HepG2 (cell line): ENCODE measurements at regions not wholly inside any gene's neighbourhood (a gene's known extent, or its start where the extent isn't known, plus 50 kb on each side); places are given as distances from the start of the nearest gene placed in this dataset.

Source experiments
- CEBPB ChIP-seq: IDR thresholded peaks from 2 replicates; pipeline ENCODE4 v1.6.1; 2011; ENCODE audit warnings: low read depth, low read length, improper control_type of control experiment, borderline replicate concordance
- ERF ChIP-seq: IDR thresholded peaks from 2 replicates; pipeline ENCODE4 v1.6.1; 2018; ENCODE audit warnings: missing biosample characterization, missing genetic modification reagents
- HDAC2 ChIP-seq: sonication (generic); formaldehyde crosslinking; IDR thresholded peaks from 2 replicates; pipeline ENCODE4 v1.4.0; 2020; ENCODE audit warnings: missing genetic modification reagents
- KAT2B ChIP-seq: fragments of 150-350 bp; IDR thresholded peaks from 2 replicates; pipeline ENCODE4 v1.6.1; 2014; ENCODE audit warnings: low read depth, low read length, borderline replicate concordance
- KDM5B ChIP-seq: sonication (generic); formaldehyde crosslinking; IDR thresholded peaks from 2 replicates; pipeline ENCODE4 v1.4.0; 2020; ENCODE audit warnings: missing genetic modification reagents, mild to moderate bottlenecking, borderline replicate concordance
- MEF2D ChIP-seq: sonication (generic); formaldehyde crosslinking; IDR thresholded peaks from 2 replicates; pipeline ENCODE4 v1.5.1; 2020; ENCODE audit warnings: mild to moderate bottlenecking, missing genetic modification reagents
- NR3C1 ChIP-seq: sonication (generic); formaldehyde crosslinking; IDR thresholded peaks from 2 replicates; pipeline ENCODE4 v1.4.0; 2020; ENCODE audit warnings: missing genetic modification reagents
- POLR2A ChIP-seq, 2 experiments: IDR thresholded peaks; 2 replicates each; pipeline ENCODE4 v1.6.1; 2011; ENCODE audit warnings: low read depth in 2 of 2, low read length in 2 of 2, mild to moderate bottlenecking in 1 of 2, moderate library complexity in 1 of 2; ENCODE audit not compliant: insufficient read depth in 1 of 2
- YY1 ChIP-seq: IDR thresholded peaks from 2 replicates; pipeline ENCODE4 v1.6.1; 2011; ENCODE audit warnings: low read length, low read depth, moderate library complexity, mild to moderate bottlenecking; ENCODE audit not compliant: insufficient read depth, insufficient replicate concordance
- ZNF224 ChIP-seq: sonication (generic); formaldehyde crosslinking; IDR thresholded peaks from 2 replicates; pipeline ENCODE4 v1.5.0; 2020; ENCODE audit warnings: mild to moderate bottlenecking, missing genetic modification reagents
- ZNF83 ChIP-seq: sonication (generic); formaldehyde crosslinking; IDR thresholded peaks from 2 replicates; pipeline ENCODE4 v1.4.0; 2020; ENCODE audit warnings: missing genetic modification reagents, mild to moderate bottlenecking, borderline replicate concordance
- TF ChIP-seq, protein P1 (sequence below): sonication (generic); formaldehyde crosslinking; IDR thresholded peaks from 2 replicates; pipeline ENCODE4 v1.5.0; 2020; ENCODE audit warnings: mild to moderate bottlenecking, missing genetic modification reagents, moderate library complexity
- TF ChIP-seq, protein P2 (sequence below): sonication (generic); formaldehyde crosslinking; IDR thresholded peaks from 2 replicates; pipeline ENCODE4 v1.8.1; 2023; ENCODE audit warnings: missing genetic modification reagents, inconsistent platforms, borderline replicate concordance
- TF ChIP-seq, protein P3 (sequence below): sonication (generic); formaldehyde crosslinking; IDR thresholded peaks from 2 replicates; pipeline ENCODE4 v1.8.1; 2023; ENCODE audit warnings: mild to moderate bottlenecking, missing genetic modification reagents

DNA sequence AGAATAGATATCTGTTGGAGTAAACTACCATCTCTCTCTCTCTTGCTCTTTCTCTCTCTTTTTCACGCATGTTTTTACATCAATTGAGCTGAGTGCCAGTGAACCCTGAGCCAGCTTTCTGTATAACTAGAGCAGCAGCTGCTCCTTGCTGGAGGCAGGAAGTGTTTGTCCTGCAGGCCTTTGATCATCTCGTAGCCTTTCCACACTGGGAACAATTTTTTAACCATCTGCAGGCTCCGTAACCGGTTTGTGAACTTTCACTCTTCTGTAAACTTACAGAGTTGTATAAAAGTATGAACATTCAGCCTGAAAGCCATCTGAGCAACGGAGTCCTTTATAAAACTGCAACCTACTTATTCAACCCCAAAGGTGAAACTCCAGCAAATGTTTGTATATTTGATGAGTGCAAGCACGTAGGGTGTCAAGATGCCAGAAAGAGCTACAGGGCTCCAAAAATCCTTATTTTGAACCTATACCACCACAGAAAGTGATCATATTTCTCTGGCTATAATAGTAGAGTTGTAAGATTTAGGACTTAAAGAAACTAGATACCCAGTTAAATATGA lies 162.8 kb upstream of the NFE2L3 start:
- no peak for TF ChIP-seq ZNF224 (CRISPR knock-in tag)
- no peak for TF ChIP-seq CEBPB
- TF ChIP-seq MEF2D (CRISPR knock-in tag): no peak
- TF ChIP-seq HDAC2 (CRISPR knock-in tag): 0 out of 2 replicates have a peak, but pooled peaks have one; percentile 9
- no peak for TF ChIP-seq POLR2A (IDR thresholded peaks at IDR 0.05; ENCODE audit: insufficient read depth in 1 of 2, low read depth in 2 of 2, low read length in 2 of 2)
- no peak for TF ChIP-seq ERF (CRISPR knock-in tag)
- TF ChIP-seq, protein P1, sequence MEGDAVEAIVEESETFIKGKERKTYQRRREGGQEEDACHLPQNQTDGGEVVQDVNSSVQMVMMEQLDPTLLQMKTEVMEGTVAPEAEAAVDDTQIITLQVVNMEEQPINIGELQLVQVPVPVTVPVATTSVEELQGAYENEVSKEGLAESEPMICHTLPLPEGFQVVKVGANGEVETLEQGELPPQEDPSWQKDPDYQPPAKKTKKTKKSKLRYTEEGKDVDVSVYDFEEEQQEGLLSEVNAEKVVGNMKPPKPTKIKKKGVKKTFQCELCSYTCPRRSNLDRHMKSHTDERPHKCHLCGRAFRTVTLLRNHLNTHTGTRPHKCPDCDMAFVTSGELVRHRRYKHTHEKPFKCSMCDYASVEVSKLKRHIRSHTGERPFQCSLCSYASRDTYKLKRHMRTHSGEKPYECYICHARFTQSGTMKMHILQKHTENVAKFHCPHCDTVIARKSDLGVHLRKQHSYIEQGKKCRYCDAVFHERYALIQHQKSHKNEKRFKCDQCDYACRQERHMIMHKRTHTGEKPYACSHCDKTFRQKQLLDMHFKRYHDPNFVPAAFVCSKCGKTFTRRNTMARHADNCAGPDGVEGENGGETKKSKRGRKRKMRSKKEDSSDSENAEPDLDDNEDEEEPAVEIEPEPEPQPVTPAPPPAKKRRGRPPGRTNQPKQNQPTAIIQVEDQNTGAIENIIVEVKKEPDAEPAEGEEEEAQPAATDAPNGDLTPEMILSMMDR (CRISPR knock-in tag): no peak
- no peak for TF ChIP-seq NR3C1 (CRISPR knock-in tag)
- TF ChIP-seq, protein P2, sequence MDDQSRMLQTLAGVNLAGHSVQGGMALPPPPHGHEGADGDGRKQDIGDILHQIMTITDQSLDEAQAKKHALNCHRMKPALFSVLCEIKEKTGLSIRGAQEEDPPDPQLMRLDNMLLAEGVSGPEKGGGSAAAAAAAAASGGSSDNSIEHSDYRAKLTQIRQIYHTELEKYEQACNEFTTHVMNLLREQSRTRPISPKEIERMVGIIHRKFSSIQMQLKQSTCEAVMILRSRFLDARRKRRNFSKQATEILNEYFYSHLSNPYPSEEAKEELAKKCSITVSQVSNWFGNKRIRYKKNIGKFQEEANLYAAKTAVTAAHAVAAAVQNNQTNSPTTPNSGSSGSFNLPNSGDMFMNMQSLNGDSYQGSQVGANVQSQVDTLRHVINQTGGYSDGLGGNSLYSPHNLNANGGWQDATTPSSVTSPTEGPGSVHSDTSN (CRISPR knock-in tag): no peak
- no peak for TF ChIP-seq ZNF83 (CRISPR knock-in tag)
- TF ChIP-seq, protein P3, sequence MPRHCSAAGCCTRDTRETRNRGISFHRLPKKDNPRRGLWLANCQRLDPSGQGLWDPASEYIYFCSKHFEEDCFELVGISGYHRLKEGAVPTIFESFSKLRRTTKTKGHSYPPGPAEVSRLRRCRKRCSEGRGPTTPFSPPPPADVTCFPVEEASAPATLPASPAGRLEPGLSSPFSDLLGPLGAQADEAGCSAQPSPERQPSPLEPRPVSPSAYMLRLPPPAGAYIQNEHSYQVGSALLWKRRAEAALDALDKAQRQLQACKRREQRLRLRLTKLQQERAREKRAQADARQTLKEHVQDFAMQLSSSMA (CRISPR knock-in tag): no peak
- no peak for TF ChIP-seq KAT2B
- no peak for TF ChIP-seq KDM5B (CRISPR knock-in tag)
- TF ChIP-seq YY1: no peak
